ENCODE measurements at regions not wholly inside any gene's neighbourhood (a gene's known extent, or its start where the extent isn't known, plus 50 kb on each side); places are given as distances from the start of the nearest gene placed in this dataset.

- no peak overlapping the region for H3K4me3 Mint-ChIP-seq
- Histone ChIP-seq H2BK12ac (ENCODE audit: insufficient read length, low read depth, low read length) (no peak overlapping the region), H2BK120ac (ENCODE audit: low read depth, low read length, poor library complexity, severe bottlenecking) (no peak overlapping the region), H3K9me3 (ENCODE audit: control insufficient read depth, low read depth, low read length) (no peaks in the 10 kb centered on the region), H2AFZ (ENCODE audit: low read length) (no peak overlapping the region), H3K56ac (ENCODE audit: insufficient read length, low read depth, low read length) (no peak overlapping the region), H2BK15ac (ENCODE audit: low read depth, low read length) (no peak overlapping the region), H3K23ac (ENCODE audit: insufficient read length, low read depth, low read length) (no peak overlapping the region), H3K18ac (ENCODE audit: insufficient read length, low read depth, low read length) (no peak overlapping the region), H3K4me1 (ENCODE audit: insufficient read depth, low read length) (no peaks in the 10 kb centered on the region), H2BK5ac (ENCODE audit: insufficient read length, low read length) (no peak overlapping the region), H4K5ac (ENCODE audit: insufficient read length, low read depth, low read length) (no peak overlapping the region), H3K9ac (ENCODE audit: extremely low read depth, insufficient read length, low read length) (no peak overlapping the region), H3K79me2 (ENCODE audit: insufficient read depth, low read length) (no peaks in the 10 kb centered on the region), H3K4me2 (ENCODE audit: insufficient read depth, insufficient read length, low read length) (no peak overlapping the region), H3K4ac (ENCODE audit: low read depth, low read length) (no peak overlapping the region), H3K27ac (ENCODE audit: insufficient read length, low read depth, low read length) (no peak overlapping the region), H3K79me1 (ENCODE audit: insufficient read depth, low read depth, low read length, poor library complexity, severe bottlenecking) (no peaks in the 10 kb centered on the region), H2AK5ac (ENCODE audit: insufficient read length, low read length) (no peak overlapping the region), H3K27me3 (ENCODE audit: insufficient read depth, low read length) (no peaks in the 10 kb centered on the region), H4K91ac (ENCODE audit: insufficient read length, low read depth, low read length) (no peak overlapping the region), H4K20me1 (ENCODE audit: control insufficient read depth, insufficient read depth, insufficient read length) (no peaks in the 10 kb centered on the region), H3K14ac (ENCODE audit: insufficient read depth, low read length) (no peak overlapping the region), H3T11ph (ENCODE audit: low read length) (no peak overlapping the region), H3K23me2 (ENCODE audit: insufficient read length, low read depth, low read length, poor library complexity, severe bottlenecking) (no peaks in the 10 kb centered on the region), H2BK20ac (ENCODE audit: low read depth, low read length, poor library complexity, severe bottlenecking) (no peak overlapping the region), H4K8ac (replicated peaks; ENCODE audit: insufficient read length, low read depth, low read length) (no peak overlapping the region)
- H3K27ac Mint-ChIP-seq: no peak overlapping the region
- H3K9me3 Mint-ChIP-seq: peaks cover 27 to 28% of the 10 kb centered on the region in 2 experiments
- no peaks in the 10 kb centered on the region; the same call in 1 of the 2 replicates for H3K27me3 Mint-ChIP-seq (ENCODE audit: low read depth)
- H3K36me3 Mint-ChIP-seq (ENCODE audit: insufficient read depth in 1 of 3, low read depth in 3 of 3): peaks cover 18 to 27% (median 24%) of the 10 kb centered on the region in 3 experiments
- no peak for TF ChIP-seq CTCF (conservative IDR thresholded peaks at IDR 0.05)
- peaks cover 4 to 9% of the 10 kb centered on the region in 2 experiments for H3K4me1 Mint-ChIP-seq
- DNase-seq: no peak
Measured at GRCh38 chr2:226020176-226020575, 620.7 kb downstream of the NYAP2 start.

Data from H9 (cell line).